ENCODE measurements at regions not wholly inside any gene's neighbourhood (a gene's known extent, or its start where the extent isn't known, plus 50 kb on each side); places are given as distances from the start of the nearest gene placed in this dataset.
A peak's percentile ranks its signal among the peaks of the same experiment; 100 is the strongest.

GRCh38 chr9:81847181-81847915 is 80.9 kb upstream of the SPATA31D4 start:
- no peak for DNase-seq (ENCODE audit: low read depth)

GRCh38 chr9:81848472-81848871 is 79.8 kb upstream of the SPATA31D4 start:
- peak; percentile 51 for DNase-seq (ENCODE audit: low read depth)

DNA sequence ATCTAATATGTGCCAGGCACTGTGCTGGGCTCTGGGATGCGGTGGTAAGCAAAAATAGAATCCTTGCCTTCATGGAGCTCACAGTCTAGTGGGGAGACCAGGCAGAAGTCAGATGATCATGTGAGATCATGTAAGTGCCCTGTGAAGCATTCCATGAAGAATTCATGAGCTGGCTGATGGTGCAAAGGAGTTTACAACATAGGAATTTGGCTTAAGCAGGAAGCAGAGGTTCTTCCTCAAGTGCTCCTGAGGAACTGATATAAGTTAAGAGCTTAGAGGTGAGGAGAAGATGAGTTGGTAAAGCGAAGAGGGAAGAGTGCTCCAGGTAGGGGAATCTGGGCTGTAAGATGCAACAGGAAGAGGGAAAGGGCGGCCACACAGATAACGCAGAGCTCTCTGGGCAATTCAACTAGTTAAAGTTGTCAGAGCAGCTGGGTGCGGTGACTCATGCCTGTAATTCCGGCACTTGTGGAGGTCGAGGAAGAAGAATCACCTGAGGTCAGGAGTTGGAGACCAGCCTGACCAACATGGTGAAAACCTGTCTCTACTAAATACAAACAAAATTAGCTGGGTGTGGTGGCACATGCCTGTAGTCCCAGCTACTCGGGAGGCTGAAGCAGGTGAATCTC is 78.5 kb upstream of the SPATA31D4 start:
- DNase-seq (ENCODE audit: low read depth): peak; percentile 40

- DNase-seq (ENCODE audit: low read depth): no peak
Observed at GRCh38 chr9:81850724-81851123, 77.5 kb upstream of the SPATA31D4 start.

GRCh38 chr9:81851340-81851739 is 76.9 kb upstream of the SPATA31D4 start:
- DNase-seq (ENCODE audit: low read depth): no peak

GRCh38 chr9:81852820-81853219 is 75.4 kb upstream of the SPATA31D4 start:
- no peak for DNase-seq (ENCODE audit: low read depth)

- DNase-seq (ENCODE audit: low read depth): peak; percentile 95
Observed at GRCh38 chr9:81855538-81855937, 72.7 kb upstream of the SPATA31D4 start.

GRCh38 chr9:81858657-81859430 is 69.4 kb upstream of the SPATA31D4 start:
- no peak for DNase-seq (ENCODE audit: low read depth)

- no peak for DNase-seq (ENCODE audit: low read depth)
Observed at GRCh38 chr9:81860581-81860980, 67.6 kb upstream of the SPATA31D4 start.

GRCh38 chr9:81861644-81862043 is 66.6 kb upstream of the SPATA31D4 start:
- peak; percentile 86 for DNase-seq (ENCODE audit: low read depth)

GRCh38 chr9:81868145-81868544 is 60.1 kb upstream of the SPATA31D4 start:
- DNase-seq (ENCODE audit: low read depth): no peak

DNA sequence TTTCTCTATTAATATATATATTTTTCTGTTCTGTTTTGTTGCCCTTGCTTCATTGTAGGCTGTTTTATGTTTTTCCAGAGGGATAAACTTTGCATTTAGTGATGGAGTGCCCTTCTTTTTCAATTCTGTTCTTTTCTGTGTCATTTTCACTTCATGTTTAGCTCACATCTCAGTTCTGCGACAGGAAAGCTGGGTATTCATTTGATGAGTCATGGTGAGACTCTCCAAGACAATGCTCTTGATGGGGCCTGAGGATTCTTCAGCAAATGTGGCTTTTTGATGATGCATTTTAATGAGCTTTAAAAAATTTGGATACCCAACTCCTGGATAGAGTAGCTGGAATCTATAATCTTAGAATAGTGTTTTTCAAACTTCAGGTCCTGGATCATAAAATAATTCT is 56.5 kb upstream of the SPATA31D4 start:
- peak; percentile 86 for DNase-seq (ENCODE audit: low read depth)

- no peak for DNase-seq (ENCODE audit: low read depth)
Observed at GRCh38 chr9:81874250-81874649, 54.0 kb upstream of the SPATA31D4 start.

GRCh38 chr9:81874931-81875330 is 53.3 kb upstream of the SPATA31D4 start:
- peak; percentile 43 for DNase-seq (ENCODE audit: low read depth)

- DNase-seq (ENCODE audit: low read depth): no peak
Observed at GRCh38 chr9:81877047-81877446, 51.2 kb upstream of the SPATA31D4 start.
